HG02642 (cell line): ENCODE measurements at regions not wholly inside any gene's neighbourhood (a gene's known extent, or its start where the extent isn't known, plus 50 kb on each side); places are given as distances from the start of the nearest gene placed in this dataset.
"Not testable (repeated sequence)": the region's sequence is repeated elsewhere in the genome, so short reads cannot be mapped to it uniquely, and the experiment has no call there.

Experiments
- ATAC-seq: cut with Tn5 transposase; IDR thresholded peaks from one replicate; pipeline ENCODE4 v1.9.1; 2021; ENCODE audit warnings: mild to moderate bottlenecking; ENCODE audit not compliant: unreplicated experiment, poor library complexity

- no peak for ATAC-seq
Measured at GRCh38 chr10:58070956-58071355, 196.7 kb downstream of the IPMK start.

GRCh38 chr10:58068809-58069208, 198.9 kb downstream of the IPMK start:
- ATAC-seq: no peak

- no peak for ATAC-seq
Measured at GRCh38 chr10:58066979-58067378, 200.7 kb downstream of the IPMK start.

- no peak for ATAC-seq
Measured at GRCh38 chr10:58066126-58066525, 201.6 kb downstream of the IPMK start.

- no peak for ATAC-seq
Measured at GRCh38 chr10:58065529-58065815, 202.2 kb downstream of the IPMK start.

- ATAC-seq: peak; percentile 68
Measured at GRCh38 chr10:58064714-58065528, 202.8 kb downstream of the IPMK start.

DNA sequence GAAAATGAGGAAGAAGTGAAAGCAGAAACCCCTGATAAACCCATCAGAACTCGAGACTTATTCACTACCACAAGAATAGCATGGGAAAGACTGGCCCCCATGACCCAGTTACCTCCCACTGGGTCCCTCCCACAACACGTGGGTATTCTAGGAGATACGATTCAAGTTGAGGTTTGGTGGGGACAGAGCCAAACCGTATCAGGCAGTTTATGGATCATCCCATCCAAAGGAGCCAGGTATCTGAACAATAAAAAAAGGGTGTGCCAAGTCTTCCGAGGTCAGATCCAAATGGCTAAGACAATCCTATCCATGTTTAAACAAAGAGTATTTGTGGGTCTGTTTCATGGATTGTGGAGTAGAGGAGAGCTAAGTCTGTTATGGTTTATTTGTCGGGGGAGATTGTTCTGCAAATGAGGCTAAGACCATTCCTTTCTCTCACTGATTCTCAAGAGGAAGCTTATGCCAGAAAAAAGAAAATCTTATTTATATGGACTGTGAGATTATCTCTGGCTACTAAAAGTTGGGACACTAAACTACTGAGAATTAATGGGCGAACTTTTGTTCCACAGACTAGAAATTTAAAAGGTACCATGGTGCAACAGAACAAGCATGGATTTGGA, 203.7 kb downstream of the IPMK start:
- ATAC-seq: no peak

- ATAC-seq: not testable (repeated sequence)
Measured at GRCh38 chr10:58058683-58059082, 209.0 kb downstream of the IPMK start.

DNA sequence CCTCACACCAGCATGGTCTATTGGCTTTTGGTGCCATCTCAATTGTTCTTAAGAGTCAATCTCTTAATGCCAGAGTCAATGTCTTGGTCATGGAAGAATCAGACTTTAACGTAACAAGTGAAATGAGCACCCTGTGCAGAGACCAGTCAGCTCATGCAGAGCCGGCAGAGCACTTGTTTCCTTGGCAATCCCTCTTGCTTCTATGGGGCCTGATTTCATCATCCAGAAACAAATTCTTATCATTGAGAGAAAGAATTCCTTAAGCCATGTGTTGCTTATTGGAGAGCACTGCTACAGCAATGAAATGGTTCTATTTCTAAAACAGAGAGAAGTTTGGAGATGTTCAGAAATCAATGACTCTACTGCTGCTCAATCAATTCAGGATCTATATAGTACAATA, 212.8 kb downstream of the IPMK start:
- ATAC-seq: no peak

GRCh38 chr10:58052772-58053171, 214.9 kb downstream of the IPMK start:
- no peak for ATAC-seq

- ATAC-seq: no peak
Measured at GRCh38 chr10:58050575-58050974, 217.1 kb downstream of the IPMK start.

DNA sequence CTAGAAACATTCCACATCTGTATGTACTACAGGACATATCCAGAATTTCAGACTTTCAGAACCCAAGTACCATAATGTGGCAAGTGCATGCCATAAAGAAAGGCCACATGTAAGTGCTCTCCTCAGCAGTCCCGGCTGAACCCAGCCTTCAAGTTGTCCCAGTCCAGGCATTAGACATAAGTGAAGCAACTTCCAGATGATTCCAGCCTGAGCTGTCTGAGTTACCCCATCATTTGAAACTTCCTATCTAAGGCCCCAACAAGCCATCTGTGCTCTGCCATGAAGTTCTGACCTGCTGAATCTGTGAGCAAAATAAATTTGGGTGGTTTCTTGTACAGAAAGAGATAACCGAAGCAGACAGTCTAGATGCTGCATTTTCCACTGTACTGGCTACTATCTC, 218.8 kb downstream of the IPMK start:
- ATAC-seq: no peak

GRCh38 chr10:58044072-58044471, 223.6 kb downstream of the IPMK start:
- ATAC-seq: no peak

DNA sequence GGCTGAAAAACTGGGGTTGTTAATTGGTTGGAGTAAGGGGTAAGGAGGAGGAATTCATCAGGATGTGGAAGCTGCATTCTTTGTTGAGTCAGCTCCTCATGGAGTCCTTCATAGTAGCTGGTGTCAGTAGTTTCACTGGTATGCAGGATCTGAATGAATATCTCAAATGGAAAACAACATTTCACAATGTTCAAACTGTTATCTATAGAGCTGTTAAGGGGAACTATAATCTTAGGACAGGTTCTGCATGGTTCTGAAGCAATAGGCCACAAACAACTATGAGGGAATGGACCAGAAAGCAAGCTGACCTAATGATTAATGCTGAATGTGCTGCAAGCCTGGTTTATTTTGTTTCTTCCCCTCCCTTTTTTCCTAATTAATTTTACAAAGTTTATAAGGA, 225.8 kb downstream of the IPMK start:
- no peak for ATAC-seq

GRCh38 chr10:58030208-58030607, 237.5 kb downstream of the IPMK start:
- no peak for ATAC-seq

DNA sequence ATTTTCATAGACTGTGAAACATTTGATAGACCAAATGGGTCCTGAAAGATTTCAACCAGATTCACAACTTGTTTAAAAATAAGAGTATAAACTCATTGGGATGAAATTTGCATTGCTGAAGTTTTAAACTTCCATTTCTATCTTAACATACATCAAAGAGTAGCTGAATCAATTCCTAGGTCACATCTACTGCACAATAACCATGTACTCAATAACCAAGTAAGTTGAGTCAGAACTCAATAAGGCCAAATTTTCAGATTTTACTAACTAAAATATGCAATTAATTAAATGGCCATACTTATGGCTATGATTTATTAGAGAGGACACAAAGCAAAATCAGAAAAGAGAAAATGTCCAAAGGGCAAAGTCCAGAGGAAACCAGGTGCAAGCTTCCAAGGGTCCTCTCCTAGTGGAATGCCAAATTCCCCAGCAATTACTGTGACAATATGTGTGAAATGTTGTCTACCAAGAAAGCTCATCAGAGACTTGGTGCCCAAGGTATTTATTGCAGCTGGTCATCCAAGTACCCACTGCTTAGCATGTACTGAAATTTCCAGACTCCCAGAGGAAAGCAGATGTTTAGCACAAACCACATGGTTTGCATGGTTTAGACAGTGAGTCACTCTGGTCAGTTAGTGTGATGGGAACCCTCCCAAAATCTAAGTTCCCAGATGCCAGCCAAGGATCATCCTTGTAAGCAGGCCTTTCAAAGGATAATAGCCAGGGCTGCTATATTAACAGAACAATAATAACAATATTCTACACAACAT, 238.9 kb downstream of the IPMK start:
- ATAC-seq: no peak

DNA sequence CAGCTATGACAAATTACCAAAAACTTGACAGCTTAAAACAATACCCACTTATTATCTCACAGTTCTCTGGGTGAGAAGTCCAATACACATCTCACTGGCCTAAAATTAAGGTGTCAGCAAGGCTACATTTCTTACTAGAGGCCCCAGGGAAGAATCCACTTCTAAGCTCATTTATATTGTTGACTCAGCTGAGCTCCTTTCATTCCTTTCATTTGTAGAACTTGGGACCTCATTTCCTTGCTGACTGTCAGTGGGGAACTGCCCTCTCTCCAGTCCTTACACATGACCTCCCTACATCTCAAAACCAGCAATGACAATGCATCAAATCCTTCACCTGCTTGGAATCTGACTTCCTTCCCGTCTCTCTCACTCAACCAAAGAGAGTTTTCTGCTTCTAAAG, 240.3 kb downstream of the IPMK start:
- no peak for ATAC-seq

GRCh38 chr10:58026036-58026435, 241.7 kb downstream of the IPMK start:
- ATAC-seq: no peak

DNA sequence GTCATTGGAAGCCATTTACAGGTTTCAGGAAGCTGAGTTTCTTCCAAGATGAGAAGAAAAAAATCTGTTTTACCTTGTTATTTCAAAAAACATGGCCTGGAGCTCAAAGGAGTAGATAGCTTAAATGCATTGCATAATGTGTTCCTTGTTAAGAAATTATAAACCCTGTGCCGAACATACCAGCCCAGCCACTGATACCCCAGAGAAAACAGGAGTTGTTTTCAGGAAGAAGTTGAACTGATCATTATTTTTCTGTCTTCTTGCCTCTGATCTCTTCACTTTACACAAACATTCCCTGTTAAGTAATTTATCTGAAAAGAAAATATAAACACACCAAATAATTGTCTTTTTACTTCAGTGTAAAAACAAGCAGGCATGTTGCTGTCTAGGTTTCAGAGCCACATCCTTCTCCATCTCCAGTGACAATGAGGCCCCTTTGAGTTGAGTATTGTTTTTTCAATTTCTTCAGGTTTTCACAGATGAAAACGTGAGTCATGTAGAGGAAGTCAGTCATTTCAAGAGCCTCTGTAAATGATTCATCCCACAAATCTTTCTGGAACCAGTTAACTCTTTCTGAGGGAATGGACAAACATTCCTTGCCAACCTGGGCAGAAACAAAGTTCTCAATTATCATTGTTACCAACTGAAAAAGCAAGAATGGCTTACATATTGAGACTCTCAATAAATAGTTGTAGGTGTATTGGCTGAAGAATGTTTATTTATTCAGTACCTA, 244.2 kb downstream of the IPMK start:
- no peak for ATAC-seq

- ATAC-seq: no peak
Measured at GRCh38 chr10:58019863-58020537, 247.7 kb downstream of the IPMK start.
